ENCODE measurements at regions not wholly inside any gene's neighbourhood (a gene's known extent, or its start where the extent isn't known, plus 50 kb on each side); places are given as distances from the start of the nearest gene placed in this dataset.

DNA sequence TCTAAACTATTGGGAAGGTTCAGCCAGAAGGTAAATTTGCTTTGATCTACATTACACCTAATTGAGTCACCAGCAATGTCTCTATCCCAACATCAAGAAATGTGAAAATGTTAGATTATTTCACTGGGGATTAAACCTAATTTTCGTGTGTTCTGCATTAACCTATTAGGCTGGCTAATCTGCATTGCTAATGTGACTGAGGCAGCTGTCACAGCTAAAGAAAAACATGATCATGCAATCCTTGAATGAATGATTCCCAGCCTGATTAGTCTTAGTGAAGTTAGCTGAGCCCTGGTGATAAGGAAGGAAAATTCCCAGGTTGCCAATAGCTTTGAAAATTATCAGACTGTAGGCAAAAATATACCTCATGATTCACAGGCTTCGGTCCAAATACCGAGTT is 135.3 kb downstream of the LINC00237 start:
- no peaks in the 10 kb centered on the region for H3K9me3 ChIP-seq
- H3K4me3 ChIP-seq (replicated peaks in 1 of 3): no peak overlapping the region
- 62 to 71% methylated on average over 3 of the region's 3 CpGs for WGBS, 2 donors
- intact Hi-C loops (cut with DNase I): no loop called here
- no peaks in the 10 kb centered on the region for H3K4me1 ChIP-seq
- no peak overlapping the region for H3K27ac ChIP-seq
- no peaks in the 10 kb centered on the region for H3K36me3 ChIP-seq
- TF ChIP-seq CTCF (IDR thresholded peaks at IDR 0.05) (no peak), POLR2A (IDR thresholded peaks at IDR 0.05) (no peak)
- no peaks in the 10 kb centered on the region for H3K27me3 ChIP-seq
- no peak for DNase-seq

- H3K27me3 ChIP-seq: no peaks in the 10 kb centered on the region
- H3K4me3 ChIP-seq (replicated peaks in 1 of 3): no peak overlapping the region
- TF ChIP-seq CTCF (IDR thresholded peaks at IDR 0.05) (no peak), POLR2A (IDR thresholded peaks at IDR 0.05) (no peak)
- WGBS, 2 donors: 75 to 80% methylated on average over 13 of the region's 13 CpGs
- H3K36me3 ChIP-seq: no peaks in the 10 kb centered on the region
- H3K27ac ChIP-seq: no peak overlapping the region
- H3K4me1 ChIP-seq: no peaks in the 10 kb centered on the region
- DNase-seq: no peak
- intact Hi-C loops (cut with DNase I): no loop called here
- no peaks in the 10 kb centered on the region for H3K9me3 ChIP-seq
Measured at GRCh38 chr20:20969701-20970280, 136.4 kb downstream of the LINC00237 start.

DNA sequence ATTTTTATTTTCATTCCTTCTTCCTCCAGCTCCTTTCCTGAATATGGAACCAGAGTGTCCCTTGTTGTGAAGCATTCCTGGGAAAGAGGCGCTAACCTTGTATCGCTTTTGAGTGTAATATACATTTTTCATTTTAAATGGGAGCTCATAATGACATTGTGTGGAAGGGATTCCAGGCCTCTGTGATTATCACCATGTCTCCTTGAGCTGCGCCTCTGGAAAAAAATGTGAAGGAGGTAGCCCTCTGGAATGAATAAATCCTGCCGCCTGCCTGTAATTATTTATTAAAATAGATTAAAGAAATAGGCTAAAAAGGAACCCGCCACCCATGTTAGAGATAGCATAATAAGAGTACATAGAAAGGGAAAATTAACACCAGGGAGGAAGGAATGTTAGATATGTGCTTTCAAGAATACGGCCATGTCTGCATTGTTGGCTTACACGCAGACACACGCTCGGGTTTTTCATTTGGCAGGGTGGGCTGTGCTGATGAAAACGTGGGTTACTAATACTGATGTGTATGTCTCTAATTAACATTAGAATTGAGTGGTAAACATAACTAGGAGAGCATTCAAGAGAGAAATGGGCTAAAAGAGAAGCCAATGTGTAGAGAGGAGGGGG is 138.5 kb downstream of the LINC00237 start:
- H3K27me3 ChIP-seq: no peaks in the 10 kb centered on the region
- WGBS, 2 donors: 84 to 85% methylated on average over 10 of the region's 10 CpGs
- no peaks in the 10 kb centered on the region for H3K4me1 ChIP-seq
- no peak for DNase-seq
- H3K4me3 ChIP-seq (replicated peaks in 1 of 3): no peak overlapping the region
- H3K27ac ChIP-seq: no peak overlapping the region
- H3K9me3 ChIP-seq: no peaks in the 10 kb centered on the region
- no peaks in the 10 kb centered on the region for H3K36me3 ChIP-seq
- TF ChIP-seq CTCF (IDR thresholded peaks at IDR 0.05): no peak
- TF ChIP-seq POLR2A (IDR thresholded peaks at IDR 0.05): no peak
- intact Hi-C loops (cut with DNase I): no loop called here

GRCh38 chr20:20966171-20966570 is 140.0 kb downstream of the LINC00237 start:
- 86 to 89% methylated on average over 8 of the region's 8 CpGs for WGBS, 2 donors

More at GRCh38 chr20:20966171-20966570, 140.0 kb downstream of the LINC00237 start:
- DNase-seq: no peak
- H3K27me3 ChIP-seq: no peaks in the 10 kb centered on the region
- no peaks in the 10 kb centered on the region for H3K4me1 ChIP-seq
- TF ChIP-seq CTCF (IDR thresholded peaks at IDR 0.05) (no peak), POLR2A (IDR thresholded peaks at IDR 0.05) (no peak)
- H3K27ac ChIP-seq: no peak overlapping the region
- intact Hi-C loops (cut with DNase I): no loop called here
- no peaks in the 10 kb centered on the region for H3K36me3 ChIP-seq
- H3K9me3 ChIP-seq: no peaks in the 10 kb centered on the region
- H3K4me3 ChIP-seq (replicated peaks in 1 of 3): no peak overlapping the region

All from thyroid gland (tissue), 4 donors.